ENCODE measurements at regions not wholly inside any gene's neighbourhood (a gene's known extent, or its start where the extent isn't known, plus 50 kb on each side); places are given as distances from the start of the nearest gene placed in this dataset.
"Not testable (repeated sequence)": the region's sequence is repeated elsewhere in the genome, so short reads cannot be mapped to it uniquely, and the experiment has no call there.

GRCh38 chr2:113379621-113380020 is 57.9 kb upstream of the ZNG1B start:
- not testable (repeated sequence) for TF ChIP-seq CTCF (IDR thresholded peaks at IDR 0.05; ENCODE audit: poor library complexity); EZH2phosphoT487 (IDR thresholded peaks at IDR 0.05; ENCODE audit: low read depth, severe bottlenecking, unreplicated experiment)
